ENCODE measurements at regions not wholly inside any gene's neighbourhood (a gene's known extent, or its start where the extent isn't known, plus 50 kb on each side); places are given as distances from the start of the nearest gene placed in this dataset.
A peak's percentile ranks its signal among the peaks of the same experiment; 100 is the strongest.

GRCh38 chr4:176435901-176436292, 116.1 kb downstream of the SPCS3 start:
- no peaks in the 10 kb centered on the region for H3K36me3 ChIP-seq
- H3K27me3 ChIP-seq = no peaks in the 10 kb centered on the region
- H3K9me3 ChIP-seq = no peaks in the 10 kb centered on the region
- ATAC-seq (ENCODE audit: low FRiP score in 2 of 2) (peak in 1 of 2 donors; percentile 62), DNase-seq (no peak)
- TF ChIP-seq POLR2AphosphoS5 (IDR thresholded peaks at IDR 0.05) (no peak), POLR2A (IDR thresholded peaks at IDR 0.05) (no peak), EP300 (IDR thresholded peaks at IDR 0.05) (no peak), CTCF (IDR thresholded peaks at IDR 0.05) (no peak)
- 52 to 77% methylated on average over 1 of the region's 1 CpG for WGBS, 2 donors
- no peaks in the 10 kb centered on the region for H3K4me1 ChIP-seq
- no peak overlapping the region for H3K27ac ChIP-seq
- H3K4me3 ChIP-seq = no peak overlapping the region

- WGBS, 2 donors = 62 to 69% methylated on average over 5 of the region's 5 CpGs
Observed at GRCh38 chr4:176436293-176436973, 116.7 kb downstream of the SPCS3 start.

GRCh38 chr4:176437756-176438155, 118.0 kb downstream of the SPCS3 start:
- no peak for TF ChIP-seq POLR2AphosphoS5 (IDR thresholded peaks at IDR 0.05)
- no peak for TF ChIP-seq EP300 (IDR thresholded peaks at IDR 0.05)
- no peak for TF ChIP-seq POLR2A (IDR thresholded peaks at IDR 0.05)
- TF ChIP-seq CTCF (IDR thresholded peaks at IDR 0.05) = no peak
- ATAC-seq (ENCODE audit: low FRiP score in 2 of 2) (no peak), DNase-seq (no peak)
- Histone ChIP-seq H3K36me3 (no peaks in the 10 kb centered on the region), H3K9me3 (no peaks in the 10 kb centered on the region), H3K27ac (no peak overlapping the region), H3K27me3 (no peaks in the 10 kb centered on the region), H3K4me3 (no peak overlapping the region), H3K4me1 (no peaks in the 10 kb centered on the region)
- WGBS, 2 donors = 88 to 96% methylated on average over 1 of the region's 1 CpG

More at GRCh38 chr4:176436293-176436973, 116.7 kb downstream of the SPCS3 start:
- Histone ChIP-seq H3K36me3 (no peaks in the 10 kb centered on the region), H3K27ac (no peak overlapping the region), H3K4me1 (no peaks in the 10 kb centered on the region), H3K4me3 (no peak overlapping the region), H3K9me3 (no peaks in the 10 kb centered on the region), H3K27me3 (no peaks in the 10 kb centered on the region)
- TF ChIP-seq POLR2AphosphoS5 (IDR thresholded peaks at IDR 0.05) = no peak
- TF ChIP-seq CTCF (IDR thresholded peaks at IDR 0.05) = no peak
- no peak for TF ChIP-seq EP300 (IDR thresholded peaks at IDR 0.05)
- no peak for TF ChIP-seq POLR2A (IDR thresholded peaks at IDR 0.05)
- ATAC-seq (ENCODE audit: low FRiP score in 2 of 2) (peak in 1 of 2 donors; percentile 63), DNase-seq (no peak)

GRCh38 chr4:176438401-176438800, 118.6 kb downstream of the SPCS3 start:
- DNase-seq = no peak
- no peak overlapping the region for H3K4me3 ChIP-seq
- H3K36me3 ChIP-seq = no peaks in the 10 kb centered on the region
- H3K4me1 ChIP-seq = no peaks in the 10 kb centered on the region
- H3K27me3 ChIP-seq = no peaks in the 10 kb centered on the region
- 90 to 91% methylated on average over 2 of the region's 2 CpGs for WGBS, 2 donors
- no peaks in the 10 kb centered on the region for H3K9me3 ChIP-seq
- no peak overlapping the region for H3K27ac ChIP-seq
- TF ChIP-seq POLR2A (IDR thresholded peaks at IDR 0.05) = no peak
- no peak for TF ChIP-seq POLR2AphosphoS5 (IDR thresholded peaks at IDR 0.05)
- no peak for TF ChIP-seq EP300 (IDR thresholded peaks at IDR 0.05)
- TF ChIP-seq CTCF (IDR thresholded peaks at IDR 0.05) = no peak
- ATAC-seq (ENCODE audit: low FRiP score in 2 of 2) = no peak

GRCh38 chr4:176439611-176440010, 119.8 kb downstream of the SPCS3 start:
- H3K4me1 ChIP-seq = no peaks in the 10 kb centered on the region
- DNase-seq = no peak
- TF ChIP-seq POLR2AphosphoS5 (IDR thresholded peaks at IDR 0.05) (no peak), EP300 (IDR thresholded peaks at IDR 0.05) (no peak), POLR2A (IDR thresholded peaks at IDR 0.05) (no peak), CTCF (IDR thresholded peaks at IDR 0.05) (no peak)
- H3K27me3 ChIP-seq = no peaks in the 10 kb centered on the region
- no peak overlapping the region for H3K27ac ChIP-seq
- WGBS, 2 donors = 33 to 35% methylated on average over 2 of the region's 2 CpGs
- no peaks in the 10 kb centered on the region for H3K36me3 ChIP-seq
- no peak for ATAC-seq (ENCODE audit: low FRiP score in 2 of 2)
- no peaks in the 10 kb centered on the region for H3K9me3 ChIP-seq
- no peak overlapping the region for H3K4me3 ChIP-seq
